ENCODE measurements at regions not wholly inside any gene's neighbourhood (a gene's known extent, or its start where the extent isn't known, plus 50 kb on each side); places are given as distances from the start of the nearest gene placed in this dataset.

- DNase-seq (ENCODE audit: low read depth): no peak
- H3K4me3 ChIP-seq (ENCODE audit: low read length): no peak overlapping the region
- no peak for TF ChIP-seq CTCF (conservative IDR thresholded peaks at IDR 0.05; ENCODE audit: low read depth, low read length)
These were observed 911.6 kb upstream of the SEMA6A start for GRCh38 chr5:117486261-117486660.

DNA sequence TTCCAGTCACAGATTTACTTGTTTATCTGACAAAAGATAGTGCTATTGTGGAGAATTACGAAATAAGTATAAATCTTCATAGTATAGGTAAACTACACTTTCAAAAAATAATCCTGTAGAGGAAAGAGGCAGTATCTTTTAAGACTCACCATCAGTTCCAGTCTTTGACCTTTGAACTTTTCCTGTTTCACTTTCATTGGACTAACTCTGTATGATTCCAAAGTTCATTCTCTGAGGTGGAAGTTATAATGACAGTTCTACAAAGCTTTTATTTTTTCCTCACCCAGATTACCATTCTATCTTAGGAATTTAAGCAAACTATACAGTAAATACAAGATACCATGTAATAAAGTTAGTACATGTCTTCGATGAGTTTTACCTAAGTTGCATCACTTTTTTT lies 901.3 kb upstream of the SEMA6A start:
- DNase-seq (ENCODE audit: low read depth): no peak
- no peak for TF ChIP-seq CTCF (conservative IDR thresholded peaks at IDR 0.05; ENCODE audit: low read depth, low read length)

GRCh38 chr5:117473165-117473564 lies 898.5 kb upstream of the SEMA6A start:
- H3K4me3 ChIP-seq (ENCODE audit: low read length): no peak overlapping the region
- no peak for DNase-seq (ENCODE audit: low read depth)
- TF ChIP-seq CTCF (conservative IDR thresholded peaks at IDR 0.05; ENCODE audit: low read depth, low read length): no peak

More for the DNA sequence above, 901.3 kb upstream of the SEMA6A start:
- H3K4me3 ChIP-seq (ENCODE audit: low read length): no peak overlapping the region

- no peak overlapping the region for H3K4me3 ChIP-seq (ENCODE audit: low read length)
- TF ChIP-seq CTCF (conservative IDR thresholded peaks at IDR 0.05; ENCODE audit: low read depth, low read length): no peak
- no peak for DNase-seq (ENCODE audit: low read depth)
These were observed 889.4 kb upstream of the SEMA6A start for GRCh38 chr5:117463881-117464570.

GRCh38 chr5:117461966-117462365 lies 887.3 kb upstream of the SEMA6A start:
- no peak for TF ChIP-seq CTCF (conservative IDR thresholded peaks at IDR 0.05; ENCODE audit: low read depth, low read length)
- H3K4me3 ChIP-seq (ENCODE audit: low read length): no peak overlapping the region
- DNase-seq (ENCODE audit: low read depth): no peak

- no peak overlapping the region for H3K4me3 ChIP-seq (ENCODE audit: low read length)
- DNase-seq (ENCODE audit: low read depth): no peak
- no peak for TF ChIP-seq CTCF (conservative IDR thresholded peaks at IDR 0.05; ENCODE audit: low read depth, low read length)
These were observed 886.8 kb upstream of the SEMA6A start for GRCh38 chr5:117461403-117461802.

DNA sequence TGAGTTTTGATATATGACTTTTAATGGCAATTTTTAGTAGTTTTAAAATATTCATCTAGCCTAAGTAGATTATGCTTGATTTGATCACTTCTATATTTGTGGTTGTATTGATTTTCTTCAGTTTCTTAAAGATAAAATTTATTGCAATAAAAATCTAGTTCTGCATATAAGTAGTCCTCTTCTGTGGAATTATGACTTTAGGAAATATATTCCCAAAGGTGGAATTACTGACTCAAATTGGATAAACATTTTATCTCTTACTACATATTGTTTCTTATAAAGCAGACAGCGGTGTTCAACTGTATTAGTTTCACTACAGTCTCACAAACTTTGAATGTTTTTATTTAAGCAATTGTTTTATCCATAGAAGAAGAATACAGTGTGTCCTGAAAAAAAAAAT lies 883.0 kb upstream of the SEMA6A start:
- H3K4me3 ChIP-seq (ENCODE audit: low read length): no peak overlapping the region
- no peak for DNase-seq (ENCODE audit: low read depth)
- no peak for TF ChIP-seq CTCF (conservative IDR thresholded peaks at IDR 0.05; ENCODE audit: low read depth, low read length)
